ENCODE measurements at regions not wholly inside any gene's neighbourhood (a gene's known extent, or its start where the extent isn't known, plus 50 kb on each side); places are given as distances from the start of the nearest gene placed in this dataset.
"Not testable (repeated sequence)": the region's sequence is repeated elsewhere in the genome, so short reads cannot be mapped to it uniquely, and the experiment has no call there.

DNA sequence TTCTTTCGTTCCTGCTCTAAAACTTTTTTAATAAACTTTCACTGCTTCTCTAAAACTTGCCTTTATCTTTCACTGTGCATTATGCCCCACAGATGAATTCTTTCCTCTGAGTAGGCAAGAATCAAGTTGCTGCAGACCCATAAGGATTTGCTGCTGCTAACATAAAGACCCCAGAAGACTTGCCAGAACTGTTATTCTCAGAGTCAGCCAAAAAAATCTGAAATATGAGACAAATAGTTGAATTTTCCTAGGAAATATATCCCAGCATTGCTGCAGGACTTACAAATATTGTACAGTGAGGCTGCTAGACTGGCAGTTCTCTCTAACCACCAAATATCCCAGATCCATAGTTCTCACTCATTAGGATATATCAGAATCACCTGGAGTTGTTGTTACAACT, 349.1 kb upstream of the FLRT2 start:
- no peak for ATAC-seq
- no peaks in the 10 kb centered on the region for H3K27me3 ChIP-seq (ENCODE audit: low read depth)
- H3K4me1 ChIP-seq, result no peaks in the 10 kb centered on the region
- H3K27ac ChIP-seq, result no peak overlapping the region
- no peak for DNase-seq
- no peaks in the 10 kb centered on the region for H3K36me3 ChIP-seq
- H3K4me3 ChIP-seq, result no peak overlapping the region
- intact Hi-C loops (cut with DNase I), result no loop called here
- no peaks in the 10 kb centered on the region for H3K9me3 ChIP-seq
- TF ChIP-seq, protein P1, sequence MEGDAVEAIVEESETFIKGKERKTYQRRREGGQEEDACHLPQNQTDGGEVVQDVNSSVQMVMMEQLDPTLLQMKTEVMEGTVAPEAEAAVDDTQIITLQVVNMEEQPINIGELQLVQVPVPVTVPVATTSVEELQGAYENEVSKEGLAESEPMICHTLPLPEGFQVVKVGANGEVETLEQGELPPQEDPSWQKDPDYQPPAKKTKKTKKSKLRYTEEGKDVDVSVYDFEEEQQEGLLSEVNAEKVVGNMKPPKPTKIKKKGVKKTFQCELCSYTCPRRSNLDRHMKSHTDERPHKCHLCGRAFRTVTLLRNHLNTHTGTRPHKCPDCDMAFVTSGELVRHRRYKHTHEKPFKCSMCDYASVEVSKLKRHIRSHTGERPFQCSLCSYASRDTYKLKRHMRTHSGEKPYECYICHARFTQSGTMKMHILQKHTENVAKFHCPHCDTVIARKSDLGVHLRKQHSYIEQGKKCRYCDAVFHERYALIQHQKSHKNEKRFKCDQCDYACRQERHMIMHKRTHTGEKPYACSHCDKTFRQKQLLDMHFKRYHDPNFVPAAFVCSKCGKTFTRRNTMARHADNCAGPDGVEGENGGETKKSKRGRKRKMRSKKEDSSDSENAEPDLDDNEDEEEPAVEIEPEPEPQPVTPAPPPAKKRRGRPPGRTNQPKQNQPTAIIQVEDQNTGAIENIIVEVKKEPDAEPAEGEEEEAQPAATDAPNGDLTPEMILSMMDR (IDR thresholded peaks at IDR 0.05), result no peak

DNA sequence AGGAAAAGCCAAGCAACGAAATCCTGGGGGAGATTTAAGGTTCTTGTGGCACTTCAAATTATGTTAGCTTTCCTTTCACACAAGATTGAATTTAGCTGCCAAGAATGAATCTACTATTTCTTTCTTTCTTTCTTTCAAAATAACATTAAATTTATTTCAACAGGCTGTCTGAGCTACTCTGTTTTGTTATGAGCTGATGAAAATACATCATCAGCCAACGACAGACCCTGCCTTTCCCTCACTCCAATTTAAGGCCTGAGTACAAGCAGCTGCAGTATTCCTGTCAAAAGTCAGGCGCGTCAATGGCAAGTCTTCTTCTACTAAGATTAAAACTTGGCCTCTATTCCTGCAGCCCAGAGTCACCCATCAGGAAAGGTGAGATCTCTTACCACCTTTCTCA, 347.7 kb upstream of the FLRT2 start:
- Histone ChIP-seq H3K9me3 (no peaks in the 10 kb centered on the region), H3K36me3 (no peaks in the 10 kb centered on the region), H3K4me1 (no peaks in the 10 kb centered on the region), H3K4me3 (no peak overlapping the region), H3K27me3 (ENCODE audit: low read depth) (no peaks in the 10 kb centered on the region), H3K27ac (no peak overlapping the region)
- ATAC-seq, result no peak
- DNase-seq, result no peak
- TF ChIP-seq, protein P1 (IDR thresholded peaks at IDR 0.05), result no peak
- intact Hi-C loops (cut with DNase I), result no loop called here

DNA sequence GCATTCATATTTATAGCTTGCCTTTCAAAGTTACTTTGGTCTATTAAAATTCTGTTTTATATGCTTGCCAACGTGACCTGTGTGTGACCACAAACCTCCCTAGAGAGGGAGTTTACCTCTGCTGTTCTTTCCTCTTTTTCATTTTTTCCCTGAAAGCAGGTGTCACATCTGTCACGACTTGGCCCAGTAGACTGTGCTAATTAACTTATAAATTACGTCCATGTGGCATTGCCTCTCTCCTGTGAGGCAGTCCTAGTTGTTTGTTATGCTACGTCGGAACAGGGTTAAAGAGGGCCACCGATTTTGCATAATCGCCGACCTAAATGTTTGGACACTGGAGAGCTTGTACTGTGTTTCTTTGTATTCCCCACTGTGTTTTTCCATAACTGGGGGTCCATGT, 343.9 kb upstream of the FLRT2 start:
- Histone ChIP-seq H3K36me3 (no peaks in the 10 kb centered on the region), H3K4me3 (no peak overlapping the region), H3K4me1 (no peaks in the 10 kb centered on the region), H3K27ac (no peak overlapping the region), H3K27me3 (ENCODE audit: low read depth) (no peaks in the 10 kb centered on the region), H3K9me3 (no peaks in the 10 kb centered on the region)
- TF ChIP-seq, protein P1 (IDR thresholded peaks at IDR 0.05), result no peak
- intact Hi-C loops (cut with DNase I), result no loop called here
- no peak for ATAC-seq
- no peak for DNase-seq

DNA sequence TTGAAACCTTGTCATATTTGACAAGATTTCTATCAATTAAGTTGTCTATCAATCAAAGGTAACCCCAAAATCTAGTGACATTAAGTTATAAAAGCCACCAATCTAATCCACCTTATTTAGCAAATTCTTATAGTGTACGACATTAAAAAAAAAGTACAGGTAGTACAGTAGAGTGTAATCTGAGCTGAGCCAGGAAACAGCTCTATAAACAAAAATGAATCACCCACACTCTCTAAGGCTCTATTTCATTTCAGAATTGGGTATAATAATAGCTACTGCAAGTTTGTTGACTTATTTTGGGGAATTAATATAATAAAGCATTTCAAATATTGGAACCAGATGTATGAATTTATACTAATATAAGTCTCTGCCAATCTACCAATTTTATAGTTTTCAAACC, 342.4 kb upstream of the FLRT2 start:
- H3K4me1 ChIP-seq, result no peaks in the 10 kb centered on the region
- intact Hi-C loops (cut with DNase I), result no loop called here
- H3K36me3 ChIP-seq, result no peaks in the 10 kb centered on the region
- H3K4me3 ChIP-seq, result no peak overlapping the region
- DNase-seq (no peak), ATAC-seq (no peak)
- H3K27me3 ChIP-seq (ENCODE audit: low read depth), result no peaks in the 10 kb centered on the region
- no peaks in the 10 kb centered on the region for H3K9me3 ChIP-seq
- TF ChIP-seq, protein P1 (IDR thresholded peaks at IDR 0.05), result no peak
- no peak overlapping the region for H3K27ac ChIP-seq

DNA sequence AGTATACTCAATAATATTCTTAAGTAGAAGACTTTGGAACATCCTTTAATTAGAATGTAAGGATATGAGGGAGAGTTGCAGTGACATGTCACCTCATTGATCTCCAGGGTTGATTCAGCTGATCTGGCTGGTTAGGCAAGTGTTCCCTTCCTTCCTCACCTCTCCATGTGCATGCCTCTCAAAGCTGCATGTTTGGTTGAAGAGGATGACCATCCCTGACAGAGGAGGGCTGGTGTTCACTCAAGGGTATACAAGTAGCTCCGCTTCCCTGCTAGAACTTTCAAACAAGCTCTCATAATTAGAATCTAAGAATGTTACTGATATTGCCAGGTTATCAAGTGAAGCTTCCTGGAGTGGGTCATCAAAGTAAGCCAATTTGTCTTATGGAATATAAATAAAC, 341.1 kb upstream of the FLRT2 start:
- Histone ChIP-seq H3K4me3 (no peak overlapping the region), H3K4me1 (no peaks in the 10 kb centered on the region), H3K9me3 (no peaks in the 10 kb centered on the region), H3K36me3 (no peaks in the 10 kb centered on the region), H3K27me3 (ENCODE audit: low read depth) (no peaks in the 10 kb centered on the region), H3K27ac (no peak overlapping the region)
- DNase-seq (no peak), ATAC-seq (no peak)
- intact Hi-C loops (cut with DNase I), result no loop called here
- TF ChIP-seq, protein P1 (IDR thresholded peaks at IDR 0.05), result no peak

DNA sequence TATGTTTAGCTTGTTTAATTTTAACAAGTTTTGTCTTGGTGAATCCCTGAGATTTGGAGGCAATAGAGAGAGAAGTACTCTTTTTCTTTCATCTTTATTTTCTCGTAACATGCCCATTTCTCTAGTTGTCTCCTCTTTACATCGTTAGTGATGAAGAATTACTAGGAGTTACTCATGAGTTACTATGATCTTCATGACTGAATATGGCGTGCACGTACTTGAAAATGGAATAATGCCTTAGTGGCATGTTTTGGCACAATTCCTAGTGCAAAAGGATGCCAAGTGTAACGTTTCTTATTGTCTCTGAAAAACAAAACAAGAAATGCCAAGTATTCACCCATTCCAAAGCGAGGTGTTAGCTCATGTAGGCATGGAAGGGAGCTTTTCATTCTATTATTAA, 340.7 kb upstream of the FLRT2 start:
- H3K27ac ChIP-seq; intact Hi-C loops (cut with DNase I); DNase-seq; H3K36me3 ChIP-seq; H3K4me1 ChIP-seq; H3K9me3 ChIP-seq; H3K4me3 ChIP-seq; H3K27me3 ChIP-seq (ENCODE audit: low read depth); ATAC-seq: not testable (repeated sequence)
